ENCODE measurements at regions not wholly inside any gene's neighbourhood (a gene's known extent, or its start where the extent isn't known, plus 50 kb on each side); places are given as distances from the start of the nearest gene placed in this dataset.

GRCh38 chr1:55560266-55560665 lies 345.1 kb upstream of the USP24 start:
- TF ChIP-seq CTCF (conservative IDR thresholded peaks at IDR 0.05 in 1 of 2, IDR thresholded peaks at IDR 0.05 in 1 of 2; ENCODE audit: extremely low read depth in 1 of 2, insufficient read depth in 1 of 2, low read depth in 1 of 2, low read length in 2 of 2) (no peak), EZH2 (IDR thresholded peaks at IDR 0.05; ENCODE audit: borderline replicate concordance, low read length) (no peak)

All from mammary epithelial cell (primary cell).